H1 (cell line): ENCODE measurements at regions not wholly inside any gene's neighbourhood (a gene's known extent, or its start where the extent isn't known, plus 50 kb on each side); places are given as distances from the start of the nearest gene placed in this dataset.

Source experiments
- CTCF ChIA-PET: fragments of 300-600 bp; sonication (Branson Sonifier 250); formaldehyde crosslinking; loops from one replicate; lab custom pipeline; 2021; ENCODE audit not compliant: partially characterized antibody; lab: Charles Lee
- POLR2A ChIA-PET: fragments of 300-600 bp; sonication (Branson Sonifier 250); formaldehyde crosslinking; loops from one replicate; lab custom pipeline; 2021; ENCODE audit warnings: inconsistent platforms; ENCODE audit not compliant: partially characterized antibody; lab: Charles Lee
- DNase-seq, 2 experiments: peaks; one replicate each; pipeline versions ENCODE4 v3.0.0 to v3.0.0-alpha.2; 2010 to 2022; ENCODE audit warnings: low spot score in 2 of 2, low read depth in 1 of 2, mixed read lengths in 1 of 2
- FAIRE-seq: peaks from 2 replicates; lab custom pipeline; 2011; peaks lifted over from hg19 to GRCh38; lab: Jason Lieb, UNC
- H2AFZ ChIP-seq: 2 replicates; pipeline ENCODE4 v1.8.1; 2012; ENCODE audit warnings: low read length, inconsistent platforms
- H2AK5ac ChIP-seq: 2 replicates; pipeline ENCODE4 v1.6.1; 2013; ENCODE audit warnings: low read depth, low read length
- H2BK120ac ChIP-seq: replicated peaks from 2 replicates; pipeline ENCODE3; 2013; ENCODE audit warnings: low read depth, low read length, inconsistent platforms
- H2BK12ac ChIP-seq: 2 replicates; pipeline ENCODE4 v1.6.1; 2013; ENCODE audit warnings: low read depth, low read length
- H2BK15ac ChIP-seq: 2 replicates; pipeline ENCODE4 v1.6.1; 2013; ENCODE audit warnings: low read length
- H2BK20ac ChIP-seq: 2 replicates; pipeline ENCODE4 v1.6.1; 2013; ENCODE audit warnings: low read length
- H2BK5ac ChIP-seq: 2 replicates; pipeline ENCODE4 v1.6.1; 2013; ENCODE audit warnings: low read depth, low read length
- H3K14ac ChIP-seq: 2 replicates; pipeline ENCODE4 v1.6.1; 2013; ENCODE audit warnings: inconsistent platforms; ENCODE audit not compliant: insufficient read length
- H3K18ac ChIP-seq: 2 replicates; pipeline ENCODE4 v1.6.1; 2013; ENCODE audit warnings: low read length; ENCODE audit errors: extremely low read depth
- H3K23ac ChIP-seq: 2 replicates; pipeline ENCODE4 v1.6.1; 2013; ENCODE audit warnings: inconsistent platforms; ENCODE audit not compliant: insufficient read length
- H3K23me2 ChIP-seq: 2 replicates; pipeline ENCODE4 v1.6.1; 2013; ENCODE audit warnings: low read depth, low read length
- H3K27ac ChIP-seq: 2 replicates; pipeline ENCODE4 v1.6.1; 2011; ENCODE audit warnings: low read depth, low read length, inconsistent platforms
- H3K27me3 ChIP-seq, 4 experiments: replicated peaks in 1 of 4; 1 replicate in 1 of 4; 2 replicates in 3 of 4; pipeline versions ENCODE4 v1.6.1 to v1.8.1; 2011 to 2013; ENCODE audit warnings: low read length in 3 of 4, mild to moderate bottlenecking in 3 of 4, inconsistent platforms in 2 of 4, mixed read lengths in 2 of 4, moderate library complexity in 1 of 4; ENCODE audit not compliant: control insufficient read depth in 3 of 4, insufficient read depth in 3 of 4; ENCODE audit errors: extremely low read depth in 1 of 4
- H3K36me3 ChIP-seq, 4 experiments: 2 replicates each; pipeline versions ENCODE4 v1.6.1 to v1.8.1; 2011 to 2013; ENCODE audit warnings: mild to moderate bottlenecking in 4 of 4, low read length in 3 of 4, moderate library complexity in 2 of 4, control low read depth in 1 of 4, inconsistent platforms in 1 of 4; ENCODE audit not compliant: insufficient read depth in 4 of 4, control insufficient read depth in 2 of 4
- H3K4ac ChIP-seq: replicated peaks from 2 replicates; pipeline ENCODE3; 2013; ENCODE audit warnings: low read length, low read depth, mixed read lengths, inconsistent platforms; ENCODE audit not compliant: insufficient read length
- H3K4me1 ChIP-seq, 4 experiments: replicated peaks in 1 of 4; 1 replicate in 1 of 4; 2 replicates in 3 of 4; pipeline versions ENCODE4 v1.6.1 to v1.8.1; 2011 to 2013; ENCODE audit warnings: low read length in 3 of 4, inconsistent platforms in 2 of 4, mixed read lengths in 1 of 4; ENCODE audit not compliant: insufficient read depth in 4 of 4, control insufficient read depth in 3 of 4
- H3K4me2 ChIP-seq, 2 experiments: 2 replicates each; pipeline versions ENCODE4 v1.6.1 to v1.8.1; 2011 to 2013; ENCODE audit warnings: low read depth in 2 of 2, low read length in 2 of 2, control low read depth in 1 of 2, inconsistent platforms in 1 of 2, mild to moderate bottlenecking in 1 of 2; ENCODE audit not compliant: insufficient read depth in 1 of 2
- H3K4me3 ChIP-seq, 4 experiments: fragments of 200-600, 300-600 bp in 1 of 4; sonication (generic), shearing (Covaris generic), sonication (Bioruptor Twin) in 1 of 4; 2 replicates each; pipeline versions ENCODE4 v1.5.1 to v1.8.1; 2011 to 2016; ENCODE audit warnings: low read length in 4 of 4, low read depth in 3 of 4, control low read depth in 2 of 4, inconsistent platforms in 2 of 4, mild to moderate bottlenecking in 2 of 4, mixed read lengths in 1 of 4, moderate library complexity in 1 of 4; ENCODE audit not compliant: insufficient read depth in 2 of 4; ENCODE audit errors: extremely low read depth in 1 of 4
- H3K56ac ChIP-seq: replicated peaks from 2 replicates; pipeline ENCODE3; 2013; ENCODE audit warnings: low read depth, mild to moderate bottlenecking, mixed read lengths, low read length, inconsistent platforms; ENCODE audit not compliant: insufficient read length
- H3K79me1 ChIP-seq: 2 replicates; pipeline ENCODE4 v1.6.1; 2013; ENCODE audit warnings: low read depth, low read length, control low read depth
- H3K79me2 ChIP-seq, 2 experiments: 2 replicates each; pipeline versions ENCODE4 v1.6.1 to v1.8.1; 2012 to 2013; ENCODE audit warnings: low read length in 2 of 2, mild to moderate bottlenecking in 2 of 2, inconsistent platforms in 1 of 2; ENCODE audit not compliant: insufficient read depth in 2 of 2, control insufficient read depth in 1 of 2
- H3K9ac ChIP-seq, 4 experiments: replicated peaks in 1 of 4; 1 replicate in 1 of 4; 2 replicates in 3 of 4; pipeline versions ENCODE4 v1.6.1 to v1.8.1; 2011 to 2013; ENCODE audit warnings: low read depth in 3 of 4, low read length in 3 of 4, control low read depth in 2 of 4, mild to moderate bottlenecking in 2 of 4, moderate library complexity in 2 of 4, inconsistent platforms in 1 of 4; ENCODE audit errors: extremely low read depth in 1 of 4
- H3K9me3 ChIP-seq, 2 experiments: 2 replicates each; pipeline versions ENCODE4 v1.6.1 to v1.8.1; 2012 to 2013; ENCODE audit warnings: mild to moderate bottlenecking in 2 of 2, moderate library complexity in 2 of 2, control low read depth in 1 of 2, inconsistent platforms in 1 of 2, low read depth in 1 of 2, low read length in 1 of 2, mixed read lengths in 1 of 2; ENCODE audit not compliant: insufficient read depth in 2 of 2
- H4K20me1 ChIP-seq, 2 experiments: replicated peaks in 1 of 2; 2 replicates each; pipeline versions ENCODE3 to v1.8.1; 2011 to 2013; ENCODE audit warnings: inconsistent platforms in 2 of 2, low read length in 2 of 2, mild to moderate bottlenecking in 1 of 2; ENCODE audit not compliant: insufficient read depth in 2 of 2, control insufficient read depth in 1 of 2
- H4K5ac ChIP-seq: 2 replicates; pipeline ENCODE4 v1.6.1; 2013; ENCODE audit warnings: low read length, low read depth, mixed read lengths, inconsistent platforms; ENCODE audit not compliant: insufficient read length
- H4K8ac ChIP-seq: 2 replicates; pipeline ENCODE4 v1.8.0; 2013; ENCODE audit warnings: mild to moderate bottlenecking, moderate library complexity, low read length, inconsistent platforms; ENCODE audit not compliant: insufficient read depth; ENCODE audit errors: extremely low read depth
- H4K91ac ChIP-seq: replicated peaks from 2 replicates; pipeline ENCODE3; 2013; ENCODE audit warnings: low read length, mixed read lengths, inconsistent platforms; ENCODE audit not compliant: insufficient read length
- EGR1 ChIP-seq: IDR thresholded peaks from 2 replicates; pipeline ENCODE4 v1.6.1; 2011; ENCODE audit warnings: low read depth, low read length, borderline replicate concordance
- RAD21 ChIP-seq, 2 experiments: IDR thresholded peaks in 1 of 2; conservative IDR thresholded peaks in 1 of 2; 2 replicates each; pipeline ENCODE4 v1.6.1; 2011; ENCODE audit warnings: low read depth in 2 of 2, low read length in 2 of 2, improper control_type of control experiment in 1 of 2, inconsistent platforms in 1 of 2, mild to moderate bottlenecking in 1 of 2, moderate library complexity in 1 of 2
- RBBP5 ChIP-seq: IDR thresholded peaks from 2 replicates; pipeline ENCODE4 v1.7.1; 2012; ENCODE audit warnings: low read depth, mild to moderate bottlenecking, inconsistent platforms, low read length, moderate library complexity, borderline replicate concordance
- SP2 ChIP-seq: IDR thresholded peaks from 2 replicates; pipeline ENCODE4 v1.6.1; 2012; ENCODE audit warnings: mild to moderate bottlenecking, low read length, inconsistent platforms
- WGBS, 2 experiments: shearing (Covaris generic) in 1 of 2; methylation state at CpG; one replicate each; pipeline versions ENCODE4 v1.1.6 to v1.1.7; 2013 to 2015; ENCODE audit warnings: low lambda C conversion rate in 2 of 2, mixed read lengths in 2 of 2, inconsistent platforms in 1 of 2, low coverage in 1 of 2, missing lambda C conversion rate in 1 of 2; ENCODE audit not compliant: insufficient replicate concordance in 2 of 2, insufficient coverage in 1 of 2, insufficient read length in 1 of 2; ENCODE audit errors: extremely low coverage in 1 of 2, missing lambda C conversion rate in 1 of 2; 5-methylcytosine and 5-hydroxymethylcytosine counted together
- TF ChIP-seq, protein P1 (sequence below), 3 experiments: IDR thresholded peaks; 1 replicate in 2 of 3; 2 replicates in 1 of 3; pipeline versions ENCODE4 v1.5.1 to v1.6.1; 2011; ENCODE audit warnings: low read length in 3 of 3, mild to moderate bottlenecking in 3 of 3, inconsistent platforms in 2 of 3, low read depth in 1 of 3, moderate library complexity in 1 of 3; ENCODE audit not compliant: insufficient read depth in 1 of 3; ENCODE audit errors: control extremely low read depth in 1 of 3
- TF ChIP-seq, protein P2 (sequence below): IDR thresholded peaks from 2 replicates; pipeline ENCODE4 v1.6.1; 2011; ENCODE audit warnings: low read depth, mild to moderate bottlenecking, low read length; ENCODE audit not compliant: insufficient read depth

DNA sequence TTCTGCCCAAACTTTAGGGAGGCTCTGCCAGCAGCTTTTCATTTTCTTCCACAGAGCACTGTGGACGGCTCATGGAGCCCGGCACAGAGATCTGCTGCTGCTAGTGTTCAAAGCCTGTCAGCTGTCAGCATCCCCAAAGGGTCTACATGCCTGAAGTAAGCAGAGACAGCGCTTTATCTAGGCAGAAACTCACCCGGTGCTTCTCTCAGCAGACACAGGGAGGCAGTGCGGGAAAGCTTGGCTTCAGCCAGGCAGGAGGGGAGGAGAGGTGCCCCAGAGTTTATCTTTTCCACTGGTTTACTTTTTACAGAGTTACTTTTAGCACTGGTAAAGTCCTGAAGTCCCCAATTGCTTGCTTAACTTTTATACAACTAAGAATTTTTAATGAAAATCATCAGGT lies 339.3 kb downstream of the NKX6-1 start:
- Histone ChIP-seq H2BK5ac (no peak overlapping the region), H3K23ac (no peak overlapping the region), H4K5ac (no peak overlapping the region), H3K9ac (no peak overlapping the region), H2BK120ac (no peak overlapping the region), H2AK5ac (no peak overlapping the region), H3K9me3 (no peaks in the 10 kb centered on the region), H3K4me1 (peaks cover 0 to 6% (median 3%) of the 10 kb centered on the region in 4 experiments; a peak in 4 of 7 replicates), H2BK15ac (no peak overlapping the region), H3K79me2 (no peaks in the 10 kb centered on the region)
- FAIRE-seq (peak; percentile 65), DNase-seq (peak; percentile 33 to 47)
- POLR2A ChIA-PET: no interaction called here
- TF ChIP-seq, protein P1, sequence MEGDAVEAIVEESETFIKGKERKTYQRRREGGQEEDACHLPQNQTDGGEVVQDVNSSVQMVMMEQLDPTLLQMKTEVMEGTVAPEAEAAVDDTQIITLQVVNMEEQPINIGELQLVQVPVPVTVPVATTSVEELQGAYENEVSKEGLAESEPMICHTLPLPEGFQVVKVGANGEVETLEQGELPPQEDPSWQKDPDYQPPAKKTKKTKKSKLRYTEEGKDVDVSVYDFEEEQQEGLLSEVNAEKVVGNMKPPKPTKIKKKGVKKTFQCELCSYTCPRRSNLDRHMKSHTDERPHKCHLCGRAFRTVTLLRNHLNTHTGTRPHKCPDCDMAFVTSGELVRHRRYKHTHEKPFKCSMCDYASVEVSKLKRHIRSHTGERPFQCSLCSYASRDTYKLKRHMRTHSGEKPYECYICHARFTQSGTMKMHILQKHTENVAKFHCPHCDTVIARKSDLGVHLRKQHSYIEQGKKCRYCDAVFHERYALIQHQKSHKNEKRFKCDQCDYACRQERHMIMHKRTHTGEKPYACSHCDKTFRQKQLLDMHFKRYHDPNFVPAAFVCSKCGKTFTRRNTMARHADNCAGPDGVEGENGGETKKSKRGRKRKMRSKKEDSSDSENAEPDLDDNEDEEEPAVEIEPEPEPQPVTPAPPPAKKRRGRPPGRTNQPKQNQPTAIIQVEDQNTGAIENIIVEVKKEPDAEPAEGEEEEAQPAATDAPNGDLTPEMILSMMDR (IDR thresholded peaks at IDR 0.05; ENCODE audit: control extremely low read depth in 1 of 3, insufficient read depth in 1 of 3, low read depth in 1 of 3, low read length in 3 of 3): peak; percentile 77 to 86 (median 77)
- TF ChIP-seq EGR1 (no peak), RAD21 (IDR thresholded peaks at IDR 0.05 in 1 of 2, conservative IDR thresholded peaks at IDR 0.05 in 1 of 2; ENCODE audit: low read depth in 2 of 2, low read length in 2 of 2) (peak; percentile 81 to 85), RBBP5 (no peak), SP2 (no peak)
- TF ChIP-seq, protein P2, sequence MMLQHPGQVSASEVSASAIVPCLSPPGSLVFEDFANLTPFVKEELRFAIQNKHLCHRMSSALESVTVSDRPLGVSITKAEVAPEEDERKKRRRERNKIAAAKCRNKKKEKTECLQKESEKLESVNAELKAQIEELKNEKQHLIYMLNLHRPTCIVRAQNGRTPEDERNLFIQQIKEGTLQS: no peak
- TF ChIP-seq, all 59 proteins: peak for 2
- Histone ChIP-seq H3K27me3 (no peaks in the 10 kb centered on the region), H3K4me2 (no peak overlapping the region), H3K4ac (no peak overlapping the region), H4K20me1 (no peaks in the 10 kb centered on the region), H2BK20ac (no peak overlapping the region), H3K14ac (no peak overlapping the region), H3K36me3 (no peaks in the 10 kb centered on the region), H3K79me1 (no peaks in the 10 kb centered on the region), H2BK12ac (no peak overlapping the region), H2AFZ (no peak overlapping the region), H3K27ac (no peak overlapping the region), H3K23me2 (no peaks in the 10 kb centered on the region), H4K8ac (no peak overlapping the region), H3K56ac (no peak overlapping the region), H4K91ac (no peak overlapping the region), H3K4me3 (no peak overlapping the region), H3K18ac (no peak overlapping the region)
- CTCF ChIA-PET: interaction anchor here (0.6 to 1.8 kb wide), 7 partner anchors 9 to 239 kb away, joined by 3 to 6 read pairs (median 3); no protein-coding TSS in a partner anchor
- WGBS, 2 experiments: 39% methylated on average over 5 of the region's 5 CpGs; no CpG with 5 or more reads in 1 of the 2 experiments
